Upper lobe of left lung (tissue), 4 donors: ENCODE measurements at regions not wholly inside any gene's neighbourhood (a gene's known extent, or its start where the extent isn't known, plus 50 kb on each side); places are given as distances from the start of the nearest gene placed in this dataset.

Experiments
- CTCF ChIP-seq, 6 experiments: fragments of 450-650 bp in 4 of 6; fragments of 200-600 bp in 2 of 6; sonication (generic) in 2 of 6; IDR thresholded peaks; one replicate each; pipeline ENCODE4 v1.5.1; 2016 to 2019; ENCODE audit warnings: antibody characterized with exemption in 6 of 6
- EP300 ChIP-seq, 4 donors: sonication (generic); formaldehyde crosslinking; IDR thresholded peaks; one replicate each; pipeline ENCODE4 v1.5.1; 2017; ENCODE audit warnings: antibody characterized with exemption in 4 of 4, control low read depth in 2 of 4
- POLR2A ChIP-seq, 4 donors: fragments of 450-650 bp; IDR thresholded peaks; one replicate each; pipeline ENCODE4 v1.5.1; 2016 to 2017; ENCODE audit warnings: antibody characterized with exemption in 4 of 4, mild to moderate bottlenecking in 2 of 4

DNA sequence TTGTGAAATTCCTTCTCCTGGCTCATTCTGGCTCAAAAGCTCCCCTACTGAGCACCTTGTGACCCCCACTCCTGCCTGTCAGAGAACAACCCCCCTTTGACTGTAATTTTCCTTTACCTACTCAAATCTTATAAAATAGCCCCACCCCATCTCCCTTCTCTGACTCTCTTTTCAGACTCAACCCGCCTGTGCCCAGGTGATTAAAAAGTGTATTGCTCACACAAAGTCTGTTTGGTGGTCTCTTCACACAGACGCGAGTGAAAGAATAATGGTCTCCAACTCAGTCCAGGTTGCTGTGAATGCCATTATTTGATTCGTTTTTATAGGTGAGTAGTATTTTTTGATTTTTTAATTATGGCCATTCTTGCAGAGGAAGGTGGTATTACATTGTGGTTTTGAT lies 414.1 kb upstream of the FKBP1C start:
- TF ChIP-seq CTCF (IDR thresholded peaks at IDR 0.05) = no peak
- no peak for TF ChIP-seq EP300 (IDR thresholded peaks at IDR 0.05)
- TF ChIP-seq POLR2A (IDR thresholded peaks at IDR 0.05) = no peak
